ENCODE measurements at regions not wholly inside any gene's neighbourhood (a gene's known extent, or its start where the extent isn't known, plus 50 kb on each side); places are given as distances from the start of the nearest gene placed in this dataset.

DNA sequence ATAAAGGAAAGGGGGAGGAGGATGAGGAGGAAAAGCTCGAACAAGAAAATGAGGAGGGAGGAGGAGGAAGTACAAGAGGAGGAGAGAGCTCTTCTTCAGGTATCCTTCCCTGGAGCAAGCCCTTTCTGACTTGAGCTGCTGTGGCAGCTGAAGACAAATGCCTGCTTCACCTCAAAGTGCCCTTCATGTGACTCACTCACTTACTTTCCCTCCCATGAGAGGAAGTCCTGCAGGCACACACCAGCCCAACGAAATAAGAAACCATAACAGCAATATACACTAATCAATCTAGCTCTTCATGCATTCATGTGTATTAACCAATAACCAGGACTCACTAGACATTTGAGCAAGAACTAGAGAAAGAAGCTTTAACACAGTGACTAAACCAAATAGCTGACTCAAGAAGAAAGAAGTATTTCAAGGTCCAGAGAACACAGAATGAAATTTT, 251.9 kb downstream of the IGSF11 start:
- H3K9me3 Mint-ChIP-seq = peaks cover 24% of the 10 kb centered on the region
- no peak overlapping the region for H3K4me3 Mint-ChIP-seq
- H3K27ac Mint-ChIP-seq = no peak overlapping the region
- TF ChIP-seq, protein P1, sequence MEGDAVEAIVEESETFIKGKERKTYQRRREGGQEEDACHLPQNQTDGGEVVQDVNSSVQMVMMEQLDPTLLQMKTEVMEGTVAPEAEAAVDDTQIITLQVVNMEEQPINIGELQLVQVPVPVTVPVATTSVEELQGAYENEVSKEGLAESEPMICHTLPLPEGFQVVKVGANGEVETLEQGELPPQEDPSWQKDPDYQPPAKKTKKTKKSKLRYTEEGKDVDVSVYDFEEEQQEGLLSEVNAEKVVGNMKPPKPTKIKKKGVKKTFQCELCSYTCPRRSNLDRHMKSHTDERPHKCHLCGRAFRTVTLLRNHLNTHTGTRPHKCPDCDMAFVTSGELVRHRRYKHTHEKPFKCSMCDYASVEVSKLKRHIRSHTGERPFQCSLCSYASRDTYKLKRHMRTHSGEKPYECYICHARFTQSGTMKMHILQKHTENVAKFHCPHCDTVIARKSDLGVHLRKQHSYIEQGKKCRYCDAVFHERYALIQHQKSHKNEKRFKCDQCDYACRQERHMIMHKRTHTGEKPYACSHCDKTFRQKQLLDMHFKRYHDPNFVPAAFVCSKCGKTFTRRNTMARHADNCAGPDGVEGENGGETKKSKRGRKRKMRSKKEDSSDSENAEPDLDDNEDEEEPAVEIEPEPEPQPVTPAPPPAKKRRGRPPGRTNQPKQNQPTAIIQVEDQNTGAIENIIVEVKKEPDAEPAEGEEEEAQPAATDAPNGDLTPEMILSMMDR (IDR thresholded peaks at IDR 0.05) = no peak
- H3K36me3 Mint-ChIP-seq (ENCODE audit: low read depth) = peaks cover 5% of the 10 kb centered on the region; the same call in 1 of the 2 replicates
- no peaks in the 10 kb centered on the region for H3K4me1 Mint-ChIP-seq (ENCODE audit: low read depth)
- no peak for DNase-seq
- peaks cover 2% of the 10 kb centered on the region for H3K27me3 Mint-ChIP-seq (ENCODE audit: insufficient read depth)

DNA sequence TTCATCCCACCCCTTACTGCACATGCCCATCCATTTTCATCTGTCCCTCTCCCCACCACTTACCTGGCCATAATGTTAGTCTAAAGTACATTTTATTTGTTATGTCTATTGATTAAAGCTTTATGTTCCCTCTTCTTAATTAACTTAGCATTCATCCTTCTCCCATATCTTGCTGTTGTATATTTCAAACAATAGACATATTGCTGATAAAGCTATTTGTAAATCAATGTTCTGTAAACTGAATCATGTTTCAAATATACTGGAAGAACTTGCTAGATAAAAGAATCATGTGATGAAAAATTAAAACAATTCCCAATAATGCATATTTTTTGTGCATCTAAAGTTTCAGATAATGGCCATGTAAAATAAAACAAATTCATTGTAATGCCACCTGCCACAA, 249.2 kb downstream of the IGSF11 start:
- H3K36me3 Mint-ChIP-seq (ENCODE audit: low read depth) = peaks cover 5% of the 10 kb centered on the region; the same call in 1 of the 2 replicates
- no peak overlapping the region for H3K27ac Mint-ChIP-seq
- no peak for DNase-seq
- TF ChIP-seq, protein P1 (IDR thresholded peaks at IDR 0.05) = no peak
- peaks cover 28% of the 10 kb centered on the region for H3K9me3 Mint-ChIP-seq
- H3K4me1 Mint-ChIP-seq (ENCODE audit: low read depth) = no peaks in the 10 kb centered on the region
- no peak overlapping the region for H3K4me3 Mint-ChIP-seq
- H3K27me3 Mint-ChIP-seq (ENCODE audit: insufficient read depth) = peaks cover 2% of the 10 kb centered on the region

DNA sequence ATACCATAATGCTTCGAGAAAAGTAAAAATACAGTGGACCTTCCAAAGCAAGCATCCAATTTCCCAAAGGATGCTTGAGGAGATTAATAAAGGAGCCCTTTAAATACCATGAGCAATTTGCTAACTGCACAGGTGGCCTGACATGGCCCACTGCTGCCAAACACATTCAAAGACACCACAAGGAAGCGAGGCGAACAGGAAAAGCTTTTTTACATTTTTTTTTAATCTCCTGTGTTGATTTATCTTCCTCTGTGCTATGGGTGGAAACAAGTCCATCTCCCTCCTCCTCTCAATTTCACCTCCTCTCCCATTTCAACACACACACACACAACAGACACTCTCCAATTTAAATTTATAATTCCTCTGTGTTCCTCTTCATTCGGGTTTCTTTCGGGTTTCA, 243.4 kb downstream of the IGSF11 start:
- no peaks in the 10 kb centered on the region for H3K4me1 Mint-ChIP-seq (ENCODE audit: low read depth)
- no peak overlapping the region for H3K27ac Mint-ChIP-seq
- no peak for DNase-seq
- peaks cover 14% of the 10 kb centered on the region for H3K9me3 Mint-ChIP-seq
- H3K27me3 Mint-ChIP-seq (ENCODE audit: insufficient read depth) = no peaks in the 10 kb centered on the region
- no peaks in the 10 kb centered on the region for H3K36me3 Mint-ChIP-seq (ENCODE audit: low read depth)
- TF ChIP-seq, protein P1 (IDR thresholded peaks at IDR 0.05) = no peak
- H3K4me3 Mint-ChIP-seq = no peak overlapping the region

DNA sequence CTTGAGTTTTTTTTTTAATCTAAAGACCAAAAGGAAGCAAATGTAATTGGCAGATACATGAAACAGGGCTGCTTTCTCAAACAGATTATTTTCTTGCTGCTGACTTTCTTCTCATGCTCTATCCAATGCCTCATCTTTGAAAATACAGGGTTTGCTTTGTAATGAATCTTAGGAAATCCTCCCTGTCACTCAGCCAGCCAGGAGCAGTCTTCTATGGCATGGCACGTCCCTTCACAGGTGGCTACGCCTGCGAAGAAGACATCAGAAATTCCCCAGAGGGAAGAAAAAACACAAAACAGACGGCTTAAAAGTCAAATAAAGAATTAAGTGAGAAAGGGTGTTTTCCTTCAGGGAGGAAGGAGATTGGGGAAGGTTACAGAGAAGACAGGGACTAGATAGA, 242.5 kb downstream of the IGSF11 start:
- Mint-ChIP-seq H3K9me3 (peaks cover 14% of the 10 kb centered on the region), H3K27ac (no peak overlapping the region)

DNA sequence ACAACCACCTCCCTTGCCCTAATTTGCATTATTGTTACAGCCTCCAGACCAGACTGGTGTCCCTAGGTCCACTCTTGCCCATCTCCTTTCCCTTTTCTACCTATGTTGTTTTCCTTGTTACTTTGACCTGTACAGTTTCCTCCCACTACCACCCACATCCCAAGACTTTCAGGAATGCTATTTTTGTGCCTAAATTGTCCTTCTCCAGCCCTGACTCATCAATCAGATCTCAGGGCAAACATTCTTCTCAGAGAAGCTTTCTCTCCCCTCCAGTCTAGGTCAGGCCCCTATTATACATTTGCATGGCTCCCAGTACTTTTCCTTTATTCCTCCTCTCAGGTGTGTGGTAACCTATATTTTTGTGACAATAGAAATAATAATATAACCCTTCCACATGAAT, 241.5 kb downstream of the IGSF11 start:
- Mint-ChIP-seq H3K27ac (no peak overlapping the region), H3K4me3 (no peak overlapping the region), H3K4me1 (ENCODE audit: low read depth) (no peaks in the 10 kb centered on the region), H3K36me3 (ENCODE audit: low read depth) (no peaks in the 10 kb centered on the region), H3K27me3 (ENCODE audit: insufficient read depth) (no peaks in the 10 kb centered on the region), H3K9me3 (peaks cover 14% of the 10 kb centered on the region)
- TF ChIP-seq, protein P1 (IDR thresholded peaks at IDR 0.05) = no peak
- no peak for DNase-seq

More for the DNA sequence above, 242.5 kb downstream of the IGSF11 start:
- Mint-ChIP-seq H3K36me3 (ENCODE audit: low read depth) (no peaks in the 10 kb centered on the region), H3K27me3 (ENCODE audit: insufficient read depth) (no peaks in the 10 kb centered on the region), H3K4me1 (ENCODE audit: low read depth) (no peaks in the 10 kb centered on the region), H3K4me3 (no peak overlapping the region)
- TF ChIP-seq, protein P1 (IDR thresholded peaks at IDR 0.05) = no peak
- DNase-seq = no peak

DNA sequence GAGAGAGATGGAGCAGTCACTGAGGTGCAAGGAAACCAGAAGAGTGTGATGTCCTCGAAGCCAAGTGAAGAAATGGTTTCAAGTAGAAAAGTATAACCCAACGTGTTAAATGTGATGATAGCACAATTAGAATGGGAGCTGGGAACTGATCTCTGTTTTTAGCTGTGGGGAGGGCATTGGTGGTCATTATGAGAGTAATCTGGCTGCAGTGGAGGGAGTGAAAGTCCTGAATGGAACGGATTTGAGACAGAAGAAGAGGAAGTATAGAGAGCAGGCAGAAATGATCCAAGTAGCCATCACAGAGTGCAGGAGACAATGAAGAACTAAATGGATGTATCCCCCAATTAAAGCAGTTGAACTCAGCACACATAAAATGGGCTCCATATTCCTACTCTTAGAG, 235.3 kb downstream of the IGSF11 start:
- Mint-ChIP-seq H3K27me3 (ENCODE audit: insufficient read depth) (no peaks in the 10 kb centered on the region), H3K4me3 (no peak overlapping the region), H3K4me1 (ENCODE audit: low read depth) (no peaks in the 10 kb centered on the region), H3K27ac (no peak overlapping the region), H3K36me3 (ENCODE audit: low read depth) (no peaks in the 10 kb centered on the region), H3K9me3 (peaks cover 7% of the 10 kb centered on the region)
- no peak for DNase-seq
- TF ChIP-seq, protein P1 (IDR thresholded peaks at IDR 0.05) = no peak
